IPS DF 4.7 (cell line): ENCODE measurements at regions not wholly inside any gene's neighbourhood (a gene's known extent, or its start where the extent isn't known, plus 50 kb on each side); places are given as distances from the start of the nearest gene placed in this dataset.
A peak's percentile ranks its signal among the peaks of the same experiment; 100 is the strongest.
"Not testable (repeated sequence)": the region's sequence is repeated elsewhere in the genome, so short reads cannot be mapped to it uniquely, and the experiment has no call there.

Experiments
- DNase-seq: peaks from one replicate; pipeline ENCODE4 v3.0.0-alpha.2; 2013; ENCODE audit warnings: low spot score; ENCODE audit errors: extremely low read depth

- no peak for DNase-seq
Observed at GRCh38 chr6:74889635-74890034, 316.2 kb downstream of the COL12A1 start.

GRCh38 chr6:74888741-74889140 is 317.1 kb downstream of the COL12A1 start:
- DNase-seq: not testable (repeated sequence)

- no peak for DNase-seq
Observed at GRCh38 chr6:74879976-74880375, 325.9 kb downstream of the COL12A1 start.

- DNase-seq: no peak
Observed at GRCh38 chr6:74879234-74879633, 326.6 kb downstream of the COL12A1 start.

GRCh38 chr6:74875193-74875592 is 330.7 kb downstream of the COL12A1 start:
- no peak for DNase-seq

- no peak for DNase-seq
Observed at GRCh38 chr6:74872754-74873476, 332.9 kb downstream of the COL12A1 start.

GRCh38 chr6:74871757-74872156 is 334.1 kb downstream of the COL12A1 start:
- DNase-seq: no peak

- peak; percentile 14 for DNase-seq
Observed at GRCh38 chr6:74870403-74870802, 335.4 kb downstream of the COL12A1 start.

GRCh38 chr6:74867291-74867690 is 338.6 kb downstream of the COL12A1 start:
- no peak for DNase-seq

GRCh38 chr6:74863968-74864367 is 341.9 kb downstream of the COL12A1 start:
- no peak for DNase-seq

GRCh38 chr6:74860456-74860855 is 345.4 kb downstream of the COL12A1 start:
- no peak for DNase-seq

GRCh38 chr6:74857157-74857556 is 348.7 kb downstream of the COL12A1 start:
- no peak for DNase-seq

GRCh38 chr6:74853991-74854390 is 351.9 kb downstream of the COL12A1 start:
- DNase-seq: no peak

- DNase-seq: no peak
Observed at GRCh38 chr6:74851596-74851995, 354.3 kb downstream of the COL12A1 start.

- DNase-seq: no peak
Observed at GRCh38 chr6:74840953-74841352, 364.9 kb downstream of the COL12A1 start.

- no peak for DNase-seq
Observed at GRCh38 chr6:74834967-74835366, 370.9 kb downstream of the COL12A1 start.

- DNase-seq: no peak
Observed at GRCh38 chr6:74826263-74826662, 379.6 kb downstream of the COL12A1 start.

- DNase-seq: no peak
Observed at GRCh38 chr6:74814440-74814839, 391.4 kb downstream of the COL12A1 start.

- no peak for DNase-seq
Observed at GRCh38 chr6:74807674-74808073, 398.2 kb downstream of the COL12A1 start.

- DNase-seq: no peak
Observed at GRCh38 chr6:74805916-74806696, 399.7 kb downstream of the COL12A1 start.

GRCh38 chr6:74798302-74798701 is 407.6 kb downstream of the COL12A1 start:
- no peak for DNase-seq

GRCh38 chr6:74785236-74785635 is 420.6 kb downstream of the COL12A1 start:
- DNase-seq: no peak

GRCh38 chr6:74782346-74782745 is 423.5 kb downstream of the COL12A1 start:
- no peak for DNase-seq
